GM12865 (cell line): ENCODE measurements at regions not wholly inside any gene's neighbourhood (a gene's known extent, or its start where the extent isn't known, plus 50 kb on each side); places are given as distances from the start of the nearest gene placed in this dataset.

Experiments used
- DNase-seq: peaks from one replicate; pipeline ENCODE4 v3.0.0; 2010; ENCODE audit warnings: low read depth
- H3K4me3 ChIP-seq: 2 replicates; pipeline ENCODE4 v1.5.1; 2011; ENCODE audit warnings: mild to moderate bottlenecking, low read depth, low read length, control low read depth
- CTCF ChIP-seq: IDR thresholded peaks from 2 replicates; pipeline ENCODE4 v1.5.1; 2011; ENCODE audit warnings: low read length, control low read depth, low read depth, inconsistent platforms; ENCODE audit not compliant: insufficient read depth; ENCODE audit errors: missing control alignments

- TF ChIP-seq CTCF, result no peak
- no peak overlapping the region for H3K4me3 ChIP-seq
- DNase-seq, result no peak
Measured at GRCh38 chr18:73556904-73557303, 590.7 kb downstream of the FBXO15 start.

GRCh38 chr18:73552171-73552570 lies 595.5 kb downstream of the FBXO15 start:
- no peak overlapping the region for H3K4me3 ChIP-seq
- TF ChIP-seq CTCF, result no peak
- no peak for DNase-seq

- DNase-seq, result no peak
- no peak for TF ChIP-seq CTCF
- H3K4me3 ChIP-seq, result no peak overlapping the region
Measured at GRCh38 chr18:73551211-73551610, 596.4 kb downstream of the FBXO15 start.

- TF ChIP-seq CTCF, result no peak
- H3K4me3 ChIP-seq, result no peak overlapping the region
- no peak for DNase-seq
Measured at GRCh38 chr18:73549236-73549635, 598.4 kb downstream of the FBXO15 start.

GRCh38 chr18:73545472-73545871 lies 602.2 kb downstream of the FBXO15 start:
- no peak for TF ChIP-seq CTCF
- H3K4me3 ChIP-seq, result no peak overlapping the region
- DNase-seq, result no peak

GRCh38 chr18:73544617-73545016 lies 603.0 kb downstream of the FBXO15 start:
- no peak overlapping the region for H3K4me3 ChIP-seq
- no peak for DNase-seq
- TF ChIP-seq CTCF, result no peak

- DNase-seq, result no peak
- no peak for TF ChIP-seq CTCF
- H3K4me3 ChIP-seq, result no peak overlapping the region
Measured at GRCh38 chr18:73544032-73544431, 603.6 kb downstream of the FBXO15 start.
